SK-N-MC (cell line): ENCODE measurements at regions not wholly inside any gene's neighbourhood (a gene's known extent, or its start where the extent isn't known, plus 50 kb on each side); places are given as distances from the start of the nearest gene placed in this dataset.

Experiments used
- EZH2 ChIP-seq: fragments of 200-600 bp; sonication (generic); IDR thresholded peaks from one replicate; pipeline ENCODE4 v1.6.1; 2017; ENCODE audit warnings: antibody characterized with exemption
- POLR2AphosphoS5 ChIP-seq: IDR thresholded peaks from 2 replicates; pipeline ENCODE4 v1.6.1; 2012; ENCODE audit warnings: mild to moderate bottlenecking, low read depth, low read length, borderline replicate concordance

GRCh38 chr2:129925381-129925780 lies 54.1 kb upstream of the RAB6C start:
- TF ChIP-seq EZH2 (no peak), POLR2AphosphoS5 (no peak)
